SK-N-SH treated with all-trans-retinoic acid at 6 μM for 48 hours (cell line): ENCODE measurements at regions not wholly inside any gene's neighbourhood (a gene's known extent, or its start where the extent isn't known, plus 50 kb on each side); places are given as distances from the start of the nearest gene placed in this dataset.

Experiments used
- ATAC-seq: fragments of 200-7000 bp; cut with Tn5 transposase; 3 replicates; pipeline ENCODE4 v1.9.1; 2020; ENCODE audit warnings: mild to moderate bottlenecking, moderate library complexity
- ARNTL ChIP-seq: fragments of 450-650 bp; formaldehyde crosslinking; IDR thresholded peaks from 2 replicates; pipeline ENCODE4 v1.5.0; 2020; ENCODE audit warnings: low read depth, mild to moderate bottlenecking, moderate library complexity, borderline replicate concordance
- BACH2 ChIP-seq: fragments of 250-450 bp; sonication (Bioruptor Pico); IDR thresholded peaks from 2 replicates; pipeline ENCODE4 v1.9.0; 2021; ENCODE audit warnings: mild to moderate bottlenecking, borderline replicate concordance
- CSDC2 ChIP-seq: fragments of 250-450 bp; sonication (Bioruptor Pico); IDR thresholded peaks from 2 replicates; pipeline ENCODE4 v1.5.0; 2020; ENCODE audit warnings: mild to moderate bottlenecking, moderate library complexity
- ESRRG ChIP-seq: fragments of 250-450 bp; sonication (Bioruptor Pico); IDR thresholded peaks from 2 replicates; pipeline ENCODE4 v1.6.1; 2021; ENCODE audit warnings: mild to moderate bottlenecking
- GLIS3 ChIP-seq: fragments of 250-450 bp; sonication (Bioruptor Pico); IDR thresholded peaks from 2 replicates; pipeline ENCODE4 v1.5.0; 2020; ENCODE audit warnings: mild to moderate bottlenecking, moderate library complexity
- ISL1 ChIP-seq: fragments of 250-450 bp; sonication (Bioruptor Pico); IDR thresholded peaks from 2 replicates; pipeline ENCODE4 v2.1.2; 2022; ENCODE audit warnings: mild to moderate bottlenecking, moderate library complexity
- OSR1 ChIP-seq: fragments of 250-450 bp; sonication (Bioruptor Pico); IDR thresholded peaks from 2 replicates; pipeline ENCODE4 v1.8.0; 2022; ENCODE audit warnings: moderate library complexity, mild to moderate bottlenecking, inconsistent platforms
- PPARA ChIP-seq: fragments of 250-450 bp; sonication (Bioruptor Pico); IDR thresholded peaks from 2 replicates; pipeline ENCODE4 v1.5.0; 2020; ENCODE audit warnings: mild to moderate bottlenecking, borderline replicate concordance
- RARB ChIP-seq: fragments of 250-450 bp; sonication (Bioruptor Pico); IDR thresholded peaks from 2 replicates; pipeline ENCODE4 v1.8.0; 2021; ENCODE audit warnings: mild to moderate bottlenecking, moderate library complexity
- TCF4 ChIP-seq: fragments of 250-450 bp; sonication (Bioruptor Pico); IDR thresholded peaks from 2 replicates; pipeline ENCODE4 v1.8.0; 2021; ENCODE audit warnings: mild to moderate bottlenecking, moderate library complexity, borderline replicate concordance
- TOX ChIP-seq: fragments of 250-450 bp; sonication (Bioruptor Pico); IDR thresholded peaks from 2 replicates; pipeline ENCODE4 v1.8.0; 2021; ENCODE audit warnings: mild to moderate bottlenecking, moderate library complexity, borderline replicate concordance
- ZFP3 ChIP-seq: fragments of 250-450 bp; sonication (Bioruptor Pico); IDR thresholded peaks from 2 replicates; pipeline ENCODE4 v1.5.0; 2020; ENCODE audit warnings: mild to moderate bottlenecking, moderate library complexity
- ZFP30 ChIP-seq: fragments of 450-650 bp; formaldehyde crosslinking; IDR thresholded peaks from 2 replicates; pipeline ENCODE4 v1.5.0; 2022; ENCODE audit warnings: mild to moderate bottlenecking, moderate library complexity
- ZNF565 ChIP-seq: fragments of 450-650 bp; formaldehyde crosslinking; conservative IDR thresholded peaks from 2 replicates; pipeline ENCODE4 v1.5.0; 2020; ENCODE audit warnings: low read depth, mild to moderate bottlenecking, moderate library complexity
- ZNF70 ChIP-seq: fragments of 450-650 bp; formaldehyde crosslinking; IDR thresholded peaks from 2 replicates; pipeline ENCODE4 v1.5.0; 2020; ENCODE audit warnings: mild to moderate bottlenecking, moderate library complexity
- ZNF8 ChIP-seq: fragments of 450-650 bp; formaldehyde crosslinking; IDR thresholded peaks from 2 replicates; pipeline ENCODE4 v1.5.0; 2020; ENCODE audit warnings: mild to moderate bottlenecking, moderate library complexity
- TF ChIP-seq, protein P1 (sequence below): fragments of 250-450 bp; sonication (Bioruptor Pico); IDR thresholded peaks from 2 replicates; pipeline ENCODE4 v1.5.1; 2020; ENCODE audit warnings: low read depth, mild to moderate bottlenecking, moderate library complexity
- TF ChIP-seq, protein P2 (sequence below): fragments of 250-450 bp; sonication (Bioruptor Pico); IDR thresholded peaks from 2 replicates; pipeline ENCODE4 v1.5.1; 2021; ENCODE audit warnings: mild to moderate bottlenecking, moderate library complexity
- TF ChIP-seq, protein P3 (sequence below): fragments of 250-450 bp; sonication (Bioruptor Pico); IDR thresholded peaks from 2 replicates; pipeline ENCODE4 v1.8.0; 2020; ENCODE audit warnings: mild to moderate bottlenecking, moderate library complexity, borderline replicate concordance
- TF ChIP-seq, protein P4 (sequence below): fragments of 250-450 bp; sonication (Bioruptor Pico); IDR thresholded peaks from 2 replicates; pipeline ENCODE4 v1.8.0; 2021; ENCODE audit warnings: low read depth, mild to moderate bottlenecking, moderate library complexity, borderline replicate concordance
- TF ChIP-seq, protein P5 (sequence below): fragments of 250-450 bp; sonication (Bioruptor Pico); IDR thresholded peaks from 2 replicates; pipeline ENCODE4 v1.5.0; 2020; ENCODE audit warnings: mild to moderate bottlenecking, moderate library complexity

DNA sequence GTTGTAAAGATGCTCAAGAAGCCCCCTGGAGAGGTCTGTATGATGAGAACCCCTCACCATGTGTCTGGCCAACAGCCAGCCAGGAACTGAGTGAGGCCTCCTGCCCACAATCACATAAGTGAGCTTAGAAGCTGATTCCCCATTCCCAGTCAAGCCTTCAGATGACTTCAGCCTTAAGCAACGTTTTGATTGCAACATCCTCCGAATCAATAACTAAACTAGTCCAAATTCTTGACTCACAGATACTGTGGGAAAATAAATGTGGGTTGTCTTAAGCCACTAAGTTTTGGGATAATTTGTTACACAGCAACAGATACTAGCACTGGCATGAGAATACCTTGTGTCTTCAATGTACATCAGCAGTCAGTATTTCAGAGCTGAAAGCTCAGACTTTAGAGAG lies 54.5 kb upstream of the HS3ST4 start:
- ATAC-seq, result no peak
- TF ChIP-seq, protein P1, sequence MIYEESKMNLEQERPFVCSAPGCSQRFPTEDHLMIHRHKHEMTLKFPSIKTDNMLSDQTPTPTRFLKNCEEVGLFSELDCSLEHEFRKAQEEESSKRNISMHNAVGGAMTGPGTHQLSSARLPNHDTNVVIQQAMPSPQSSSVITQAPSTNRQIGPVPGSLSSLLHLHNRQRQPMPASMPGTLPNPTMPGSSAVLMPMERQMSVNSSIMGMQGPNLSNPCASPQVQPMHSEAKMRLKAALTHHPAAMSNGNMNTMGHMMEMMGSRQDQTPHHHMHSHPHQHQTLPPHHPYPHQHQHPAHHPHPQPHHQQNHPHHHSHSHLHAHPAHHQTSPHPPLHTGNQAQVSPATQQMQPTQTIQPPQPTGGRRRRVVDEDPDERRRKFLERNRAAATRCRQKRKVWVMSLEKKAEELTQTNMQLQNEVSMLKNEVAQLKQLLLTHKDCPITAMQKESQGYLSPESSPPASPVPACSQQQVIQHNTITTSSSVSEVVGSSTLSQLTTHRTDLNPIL, result no peak
- no peak for TF ChIP-seq OSR1
- TF ChIP-seq, protein P2, sequence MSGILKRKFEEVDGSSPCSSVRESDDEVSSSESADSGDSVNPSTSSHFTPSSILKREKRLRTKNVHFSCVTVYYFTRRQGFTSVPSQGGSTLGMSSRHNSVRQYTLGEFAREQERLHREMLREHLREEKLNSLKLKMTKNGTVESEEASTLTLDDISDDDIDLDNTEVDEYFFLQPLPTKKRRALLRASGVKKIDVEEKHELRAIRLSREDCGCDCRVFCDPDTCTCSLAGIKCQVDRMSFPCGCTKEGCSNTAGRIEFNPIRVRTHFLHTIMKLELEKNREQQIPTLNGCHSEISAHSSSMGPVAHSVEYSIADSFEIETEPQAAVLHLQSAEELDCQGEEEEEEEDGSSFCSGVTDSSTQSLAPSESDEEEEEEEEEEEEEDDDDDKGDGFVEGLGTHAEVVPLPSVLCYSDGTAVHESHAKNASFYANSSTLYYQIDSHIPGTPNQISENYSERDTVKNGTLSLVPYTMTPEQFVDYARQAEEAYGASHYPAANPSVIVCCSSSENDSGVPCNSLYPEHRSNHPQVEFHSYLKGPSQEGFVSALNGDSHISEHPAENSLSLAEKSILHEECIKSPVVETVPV (CRISPR knock-in tag), result no peak
- TF ChIP-seq, protein P3, sequence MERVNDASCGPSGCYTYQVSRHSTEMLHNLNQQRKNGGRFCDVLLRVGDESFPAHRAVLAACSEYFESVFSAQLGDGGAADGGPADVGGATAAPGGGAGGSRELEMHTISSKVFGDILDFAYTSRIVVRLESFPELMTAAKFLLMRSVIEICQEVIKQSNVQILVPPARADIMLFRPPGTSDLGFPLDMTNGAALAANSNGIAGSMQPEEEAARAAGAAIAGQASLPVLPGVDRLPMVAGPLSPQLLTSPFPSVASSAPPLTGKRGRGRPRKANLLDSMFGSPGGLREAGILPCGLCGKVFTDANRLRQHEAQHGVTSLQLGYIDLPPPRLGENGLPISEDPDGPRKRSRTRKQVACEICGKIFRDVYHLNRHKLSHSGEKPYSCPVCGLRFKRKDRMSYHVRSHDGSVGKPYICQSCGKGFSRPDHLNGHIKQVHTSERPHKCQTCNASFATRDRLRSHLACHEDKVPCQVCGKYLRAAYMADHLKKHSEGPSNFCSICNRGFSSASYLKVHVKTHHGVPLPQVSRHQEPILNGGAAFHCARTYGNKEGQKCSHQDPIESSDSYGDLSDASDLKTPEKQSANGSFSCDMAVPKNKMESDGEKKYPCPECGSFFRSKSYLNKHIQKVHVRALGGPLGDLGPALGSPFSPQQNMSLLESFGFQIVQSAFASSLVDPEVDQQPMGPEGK, result no peak
- no peak for TF ChIP-seq BACH2 (CRISPR knock-in tag)
- TF ChIP-seq GLIS3, result no peak
- no peak for TF ChIP-seq ZNF565 (CRISPR knock-in tag)
- no peak for TF ChIP-seq RARB (CRISPR knock-in tag)
- TF ChIP-seq TOX (CRISPR knock-in tag), result no peak
- no peak for TF ChIP-seq ZFP30 (CRISPR knock-in tag)
- TF ChIP-seq ARNTL (CRISPR knock-in tag), result no peak
- no peak for TF ChIP-seq ZNF8 (CRISPR knock-in tag)
- TF ChIP-seq, protein P4, sequence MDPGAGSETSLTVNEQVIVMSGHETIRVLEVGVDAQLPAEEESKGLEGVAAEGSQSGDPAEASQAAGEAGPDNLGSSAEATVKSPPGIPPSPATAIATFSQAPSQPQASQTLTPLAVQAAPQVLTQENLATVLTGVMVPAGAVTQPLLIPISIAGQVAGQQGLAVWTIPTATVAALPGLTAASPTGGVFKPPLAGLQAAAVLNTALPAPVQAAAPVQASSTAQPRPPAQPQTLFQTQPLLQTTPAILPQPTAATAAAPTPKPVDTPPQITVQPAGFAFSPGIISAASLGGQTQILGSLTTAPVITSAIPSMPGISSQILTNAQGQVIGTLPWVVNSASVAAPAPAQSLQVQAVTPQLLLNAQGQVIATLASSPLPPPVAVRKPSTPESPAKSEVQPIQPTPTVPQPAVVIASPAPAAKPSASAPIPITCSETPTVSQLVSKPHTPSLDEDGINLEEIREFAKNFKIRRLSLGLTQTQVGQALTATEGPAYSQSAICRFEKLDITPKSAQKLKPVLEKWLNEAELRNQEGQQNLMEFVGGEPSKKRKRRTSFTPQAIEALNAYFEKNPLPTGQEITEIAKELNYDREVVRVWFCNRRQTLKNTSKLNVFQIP, result no peak
- no peak for TF ChIP-seq CSDC2 (CRISPR knock-in tag)
- TF ChIP-seq PPARA (CRISPR knock-in tag), result no peak
- no peak for TF ChIP-seq TCF4 (CRISPR knock-in tag)
- no peak for TF ChIP-seq ZNF70 (CRISPR knock-in tag)
- TF ChIP-seq, protein P5, sequence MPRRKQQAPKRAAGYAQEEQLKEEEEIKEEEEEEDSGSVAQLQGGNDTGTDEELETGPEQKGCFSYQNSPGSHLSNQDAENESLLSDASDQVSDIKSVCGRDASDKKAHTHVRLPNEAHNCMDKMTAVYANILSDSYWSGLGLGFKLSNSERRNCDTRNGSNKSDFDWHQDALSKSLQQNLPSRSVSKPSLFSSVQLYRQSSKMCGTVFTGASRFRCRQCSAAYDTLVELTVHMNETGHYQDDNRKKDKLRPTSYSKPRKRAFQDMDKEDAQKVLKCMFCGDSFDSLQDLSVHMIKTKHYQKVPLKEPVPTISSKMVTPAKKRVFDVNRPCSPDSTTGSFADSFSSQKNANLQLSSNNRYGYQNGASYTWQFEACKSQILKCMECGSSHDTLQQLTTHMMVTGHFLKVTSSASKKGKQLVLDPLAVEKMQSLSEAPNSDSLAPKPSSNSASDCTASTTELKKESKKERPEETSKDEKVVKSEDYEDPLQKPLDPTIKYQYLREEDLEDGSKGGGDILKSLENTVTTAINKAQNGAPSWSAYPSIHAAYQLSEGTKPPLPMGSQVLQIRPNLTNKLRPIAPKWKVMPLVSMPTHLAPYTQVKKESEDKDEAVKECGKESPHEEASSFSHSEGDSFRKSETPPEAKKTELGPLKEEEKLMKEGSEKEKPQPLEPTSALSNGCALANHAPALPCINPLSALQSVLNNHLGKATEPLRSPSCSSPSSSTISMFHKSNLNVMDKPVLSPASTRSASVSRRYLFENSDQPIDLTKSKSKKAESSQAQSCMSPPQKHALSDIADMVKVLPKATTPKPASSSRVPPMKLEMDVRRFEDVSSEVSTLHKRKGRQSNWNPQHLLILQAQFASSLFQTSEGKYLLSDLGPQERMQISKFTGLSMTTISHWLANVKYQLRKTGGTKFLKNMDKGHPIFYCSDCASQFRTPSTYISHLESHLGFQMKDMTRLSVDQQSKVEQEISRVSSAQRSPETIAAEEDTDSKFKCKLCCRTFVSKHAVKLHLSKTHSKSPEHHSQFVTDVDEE (CRISPR knock-in tag), result no peak

DNA sequence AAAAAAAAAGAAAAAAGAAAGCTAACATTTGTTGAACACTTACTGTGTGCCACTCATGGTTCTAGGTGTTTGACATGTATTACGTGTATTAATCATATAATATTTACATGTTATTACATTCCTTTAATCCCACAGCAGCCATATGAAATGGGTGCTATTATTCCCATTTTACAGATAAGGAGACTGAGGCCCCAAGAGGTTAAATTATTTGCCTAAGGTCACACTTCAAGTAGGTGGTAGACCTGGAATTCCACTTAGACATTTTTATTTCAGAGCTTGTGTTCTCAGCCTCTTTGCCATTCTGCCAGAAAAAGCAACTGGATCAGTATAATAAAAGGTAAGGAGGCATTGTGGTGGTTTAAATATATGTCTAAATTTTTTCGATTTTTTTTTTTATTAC lies 55.1 kb upstream of the HS3ST4 start:
- no peak for ATAC-seq
- TF ChIP-seq, protein P2 (CRISPR knock-in tag), result no peak
- no peak for TF ChIP-seq CSDC2 (CRISPR knock-in tag)
- no peak for TF ChIP-seq RARB (CRISPR knock-in tag)
- no peak for TF ChIP-seq ZNF8 (CRISPR knock-in tag)
- no peak for TF ChIP-seq ZFP3 (CRISPR knock-in tag)
- no peak for TF ChIP-seq ZFP30 (CRISPR knock-in tag)
- TF ChIP-seq, protein P5 (CRISPR knock-in tag), result no peak
- TF ChIP-seq, protein P1, result no peak
- TF ChIP-seq, protein P3, result no peak
- TF ChIP-seq ZNF70 (CRISPR knock-in tag), result no peak
- no peak for TF ChIP-seq ISL1
- no peak for TF ChIP-seq ZNF565 (CRISPR knock-in tag)
- TF ChIP-seq ARNTL (CRISPR knock-in tag), result no peak
- TF ChIP-seq BACH2 (CRISPR knock-in tag), result no peak
- TF ChIP-seq ESRRG (CRISPR knock-in tag), result no peak
